ENCODE measurements at regions not wholly inside any gene's neighbourhood (a gene's known extent, or its start where the extent isn't known, plus 50 kb on each side); places are given as distances from the start of the nearest gene placed in this dataset.

- TF ChIP-seq, protein P1, sequence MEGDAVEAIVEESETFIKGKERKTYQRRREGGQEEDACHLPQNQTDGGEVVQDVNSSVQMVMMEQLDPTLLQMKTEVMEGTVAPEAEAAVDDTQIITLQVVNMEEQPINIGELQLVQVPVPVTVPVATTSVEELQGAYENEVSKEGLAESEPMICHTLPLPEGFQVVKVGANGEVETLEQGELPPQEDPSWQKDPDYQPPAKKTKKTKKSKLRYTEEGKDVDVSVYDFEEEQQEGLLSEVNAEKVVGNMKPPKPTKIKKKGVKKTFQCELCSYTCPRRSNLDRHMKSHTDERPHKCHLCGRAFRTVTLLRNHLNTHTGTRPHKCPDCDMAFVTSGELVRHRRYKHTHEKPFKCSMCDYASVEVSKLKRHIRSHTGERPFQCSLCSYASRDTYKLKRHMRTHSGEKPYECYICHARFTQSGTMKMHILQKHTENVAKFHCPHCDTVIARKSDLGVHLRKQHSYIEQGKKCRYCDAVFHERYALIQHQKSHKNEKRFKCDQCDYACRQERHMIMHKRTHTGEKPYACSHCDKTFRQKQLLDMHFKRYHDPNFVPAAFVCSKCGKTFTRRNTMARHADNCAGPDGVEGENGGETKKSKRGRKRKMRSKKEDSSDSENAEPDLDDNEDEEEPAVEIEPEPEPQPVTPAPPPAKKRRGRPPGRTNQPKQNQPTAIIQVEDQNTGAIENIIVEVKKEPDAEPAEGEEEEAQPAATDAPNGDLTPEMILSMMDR (conservative IDR thresholded peaks at IDR 0.05; ENCODE audit: low read depth, low read length): no peak
- no peak for TF ChIP-seq EZH2 (IDR thresholded peaks at IDR 0.05; ENCODE audit: borderline replicate concordance, low read depth, low read length, poor library complexity, severe bottlenecking)
Measured at GRCh38 chr18:45517181-45517741, 98.0 kb upstream of the SLC14A2 start.

Data from A673 (cell line).